B cell (primary cell): ENCODE measurements at regions not wholly inside any gene's neighbourhood (a gene's known extent, or its start where the extent isn't known, plus 50 kb on each side); places are given as distances from the start of the nearest gene placed in this dataset.

Experiments used
- ATAC-seq: fragments of 200-7000 bp; cut with Tn5 transposase; one replicate; pipeline ENCODE4 v1.10.0; 2021; ENCODE audit warnings: low read depth, mild to moderate bottlenecking, moderate number of reproducible peaks, moderate library complexity
- CTCF ChIA-PET: fragments of 350-600 bp; sonication (Branson Sonifier 250); formaldehyde crosslinking; loops from one replicate; lab custom pipeline; 2021; ENCODE audit warnings: antibody characterized with exemption, inconsistent platforms; lab: Charles Lee
- POLR2A ChIA-PET: fragments of 350-600 bp; sonication (Branson Sonifier 250); formaldehyde crosslinking; loops from one replicate; lab custom pipeline; 2021; ENCODE audit warnings: antibody characterized with exemption; lab: Charles Lee
- DNase-seq: peaks from one replicate; pipeline ENCODE4 v3.0.0; 2013
- H2AFZ ChIP-seq: 2 replicates; pipeline ENCODE4 v1.6.1; 2012; ENCODE audit warnings: mild to moderate bottlenecking, low read depth, low read length; ENCODE audit not compliant: insufficient read depth, poor library complexity, severe bottlenecking
- H3K27ac ChIP-seq, 2 donors: 1 replicate in 1 of 2; 2 replicates in 1 of 2; pipeline ENCODE4 v1.5.1; 2012 to 2013; ENCODE audit warnings: low read length in 2 of 2, mild to moderate bottlenecking in 2 of 2, moderate library complexity in 1 of 2
- H3K27me3 ChIP-seq, 4 experiments: fragments of 200-600 bp in 1 of 4; sonication (generic) in 1 of 4; replicated peaks in 1 of 4; 1 replicate in 2 of 4; 2 replicates in 2 of 4; pipeline versions ENCODE4 v1.6.1 to v1.7.0; 2013 to 2016; ENCODE audit warnings: low read length in 3 of 4, mild to moderate bottlenecking in 2 of 4, mixed read lengths in 1 of 4, moderate library complexity in 1 of 4; ENCODE audit not compliant: insufficient read depth in 4 of 4, control insufficient read depth in 3 of 4; ENCODE audit errors: control extremely low read depth in 1 of 4
- H3K36me3 ChIP-seq, 2 experiments: replicated peaks in 1 of 2; 1 replicate in 1 of 2; 2 replicates in 1 of 2; pipeline versions ENCODE4 v1.6.1 to v1.7.1; 2013; ENCODE audit warnings: low read length in 1 of 2; ENCODE audit not compliant: insufficient read depth in 2 of 2, control insufficient read depth in 1 of 2; ENCODE audit errors: control extremely low read depth in 1 of 2, extremely low read depth in 1 of 2
- H3K4me1 ChIP-seq, 2 donors: fragments of 200-600 bp in 1 of 2; sonication (generic) in 1 of 2; 1 replicate in 1 of 2; 2 replicates in 1 of 2; pipeline versions ENCODE4 v1.5.1 to v1.6.1; 2013 to 2017; ENCODE audit warnings: low read length in 2 of 2; ENCODE audit not compliant: control insufficient read depth in 2 of 2, insufficient read depth in 2 of 2
- H3K4me2 ChIP-seq: replicated peaks from 2 replicates; pipeline ENCODE3; 2012; ENCODE audit warnings: mild to moderate bottlenecking, low read depth, low read length; ENCODE audit not compliant: poor library complexity, severe bottlenecking
- H3K4me3 ChIP-seq, 5 experiments: fragments of 200-600 bp in 1 of 5; sonication (generic) in 1 of 5; 1 replicate in 3 of 5; 2 replicates in 2 of 5; pipeline versions ENCODE4 v1.5.1 to v1.7.0; 2011 to 2016; ENCODE audit warnings: low read length in 4 of 5, mild to moderate bottlenecking in 4 of 5, low read depth in 2 of 5, control low read depth in 1 of 5, moderate library complexity in 1 of 5; ENCODE audit not compliant: insufficient read depth in 1 of 5; ENCODE audit errors: control extremely low read depth in 1 of 5, extremely low read depth in 1 of 5
- H3K79me2 ChIP-seq: fragments of 200-600 bp; sonication (generic); one replicate; pipeline ENCODE4 v1.6.0; 2016; ENCODE audit warnings: low read length; ENCODE audit not compliant: control insufficient read depth, insufficient read depth
- H3K9ac ChIP-seq: fragments of 200-600 bp; sonication (generic); 2 replicates; pipeline ENCODE4 v1.6.1; 2017; ENCODE audit warnings: mild to moderate bottlenecking, low read length, moderate library complexity
- H3K9me3 ChIP-seq, 3 donors: one replicate each; pipeline versions ENCODE4 v1.6.1 to v1.7.1; 2013; ENCODE audit warnings: low read length in 2 of 3; ENCODE audit not compliant: control insufficient read depth in 2 of 3, insufficient read depth in 1 of 3; ENCODE audit errors: control extremely low read depth in 1 of 3
- H4K20me1 ChIP-seq: 2 replicates; pipeline ENCODE4 v1.6.0; 2012; ENCODE audit warnings: mild to moderate bottlenecking, low read length; ENCODE audit not compliant: insufficient read depth, control insufficient read depth, poor library complexity, severe bottlenecking
- H3K27ac Mint-ChIP-seq: one replicate; pipeline ENCODE4 v1.8.0; 2021; ENCODE audit warnings: mixed read lengths
- H3K27me3 Mint-ChIP-seq: one replicate; pipeline ENCODE4 v1.8.0; 2021; ENCODE audit warnings: mixed read lengths
- H3K4me1 Mint-ChIP-seq: one replicate; pipeline ENCODE4 v1.8.0; 2021; ENCODE audit warnings: mixed read lengths
- H3K4me3 Mint-ChIP-seq: one replicate; pipeline ENCODE4 v1.8.0; 2021; ENCODE audit warnings: mixed read lengths
- H3K9me3 Mint-ChIP-seq: one replicate; pipeline ENCODE4 v1.8.0; 2022; ENCODE audit warnings: mixed read lengths; ENCODE audit not compliant: insufficient read depth
- CTCF ChIP-seq: fragments of 200-600 bp; IDR thresholded peaks from one replicate; pipeline ENCODE4 v1.8.0; 2022; ENCODE audit warnings: antibody characterized with exemption, mild to moderate bottlenecking
- EZH2 ChIP-seq: IDR thresholded peaks from 2 replicates; pipeline ENCODE4 v1.6.1; 2012; ENCODE audit warnings: borderline replicate concordance, low read depth, mild to moderate bottlenecking, moderate library complexity, low read length; ENCODE audit not compliant: insufficient read depth, poor library complexity, severe bottlenecking
- intact Hi-C: fragments of 100-400 bp; cut with micrococcal nuclease; formaldehyde crosslinking; loops from one replicate; pipeline ENCODE4 v1.10.0; 2022

- no peak overlapping the region for H3K4me3 Mint-ChIP-seq
These were observed 491.5 kb downstream of the OLFM4 start for GRCh38 chr13:53520132-53520531.

GRCh38 chr13:53522034-53522433 is 493.4 kb downstream of the OLFM4 start:
- Histone ChIP-seq H3K79me2 (no peaks in the 10 kb centered on the region), H3K9me3 (peaks cover 0 to 2% (median 0%) of the 10 kb centered on the region in 3 donors), H3K9ac (no peak overlapping the region), H4K20me1 (no peaks in the 10 kb centered on the region), H3K27me3 (no peaks in the 10 kb centered on the region), H2AFZ (no peak overlapping the region), H3K4me2 (no peak overlapping the region), H3K36me3 (no peaks in the 10 kb centered on the region), H3K4me1 (no peaks in the 10 kb centered on the region), H3K27ac (no peak overlapping the region), H3K4me3 (no peak overlapping the region)
- POLR2A ChIA-PET: no interaction called here
- DNase-seq (no peak), ATAC-seq (no peak)
- Mint-ChIP-seq H3K27ac (no peak overlapping the region), H3K27me3 (no peaks in the 10 kb centered on the region), H3K4me3 (no peak overlapping the region), H3K9me3 (peaks cover 4% of the 10 kb centered on the region), H3K4me1 (no peaks in the 10 kb centered on the region)
- no peak for TF ChIP-seq EZH2
- TF ChIP-seq CTCF: no peak
- intact Hi-C loops: no loop called here
- CTCF ChIA-PET: no interaction called here

More at GRCh38 chr13:53520132-53520531, 491.5 kb downstream of the OLFM4 start:
- TF ChIP-seq CTCF (no peak), EZH2 (no peak)
- Histone ChIP-seq H3K27ac (no peak overlapping the region), H4K20me1 (no peaks in the 10 kb centered on the region), H3K4me1 (no peaks in the 10 kb centered on the region), H3K9me3 (peaks cover 0 to 2% (median 0%) of the 10 kb centered on the region in 3 donors), H3K79me2 (no peaks in the 10 kb centered on the region), H3K36me3 (no peaks in the 10 kb centered on the region), H3K4me3 (no peak overlapping the region), H3K9ac (no peak overlapping the region), H2AFZ (no peak overlapping the region), H3K27me3 (no peaks in the 10 kb centered on the region), H3K4me2 (no peak overlapping the region)
- ATAC-seq (no peak), DNase-seq (no peak)
- H3K4me1 Mint-ChIP-seq: no peaks in the 10 kb centered on the region
- intact Hi-C loops: no loop called here
- H3K27me3 Mint-ChIP-seq: no peaks in the 10 kb centered on the region
- H3K27ac Mint-ChIP-seq: no peak overlapping the region
- POLR2A ChIA-PET: no interaction called here
- no peaks in the 10 kb centered on the region for H3K9me3 Mint-ChIP-seq
- CTCF ChIA-PET: no interaction called here
